SK-N-SH (cell line): ENCODE measurements at regions not wholly inside any gene's neighbourhood (a gene's known extent, or its start where the extent isn't known, plus 50 kb on each side); places are given as distances from the start of the nearest gene placed in this dataset.

ENCODE experiments used
- CTCF ChIP-seq: fragments of 200-600 bp; sonication (generic); IDR thresholded peaks from 2 replicates; pipeline ENCODE4 v1.6.1; 2017; ENCODE audit warnings: antibody characterized with exemption, mild to moderate bottlenecking, moderate library complexity
- EP300 ChIP-seq, 2 experiments: IDR thresholded peaks; 2 replicates each; pipeline versions ENCODE4 v1.4.0 to v1.6.1; 2012; ENCODE audit warnings: borderline replicate concordance in 1 of 2, low read depth in 1 of 2, low read length in 1 of 2
- TCF12 ChIP-seq: IDR thresholded peaks from 2 replicates; pipeline ENCODE4 v1.4.0; 2012

DNA sequence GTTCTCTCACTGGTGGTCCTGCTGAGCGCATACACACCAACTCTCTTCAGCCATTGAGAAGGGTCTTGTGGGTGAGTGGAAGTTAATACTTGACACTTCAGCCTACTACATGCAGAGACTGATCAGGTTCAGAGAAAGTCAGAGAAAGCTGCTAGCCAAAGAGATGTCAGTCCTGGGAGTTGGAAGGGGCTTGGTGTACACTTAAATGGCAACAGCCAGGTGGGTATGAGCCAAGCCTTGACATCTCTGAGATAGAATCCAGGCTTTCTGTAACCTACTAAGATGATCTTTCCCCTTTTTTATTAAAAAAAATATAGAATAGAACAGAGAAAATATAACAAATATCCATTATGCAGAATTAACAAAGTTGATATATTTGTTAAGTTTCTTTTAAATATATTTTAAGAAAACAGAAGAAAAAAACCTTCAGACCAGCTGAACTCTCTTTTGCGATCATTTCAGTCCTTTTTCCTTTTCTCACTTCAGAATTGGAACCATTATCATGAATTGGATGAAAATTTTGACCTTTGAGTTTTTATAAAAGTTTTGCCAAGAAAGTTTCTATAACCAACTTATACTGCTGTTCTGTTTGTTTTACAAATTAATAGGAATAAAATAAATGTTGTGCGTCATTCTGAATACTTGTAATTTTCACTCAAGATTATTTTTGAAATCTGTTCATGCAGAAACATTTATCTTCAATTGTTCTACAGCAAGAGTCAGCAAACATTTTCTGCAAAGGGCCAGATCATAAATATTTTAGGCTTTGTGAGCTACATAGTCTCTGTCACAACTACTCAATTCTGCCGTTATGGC is 153.0 kb downstream of the RFC3 start:
- no peak for TF ChIP-seq CTCF
- no peak for TF ChIP-seq EP300 (IDR thresholded peaks at IDR 0.05; ENCODE audit: borderline replicate concordance in 1 of 2, low read depth in 1 of 2, low read length in 1 of 2)
- no peak for TF ChIP-seq TCF12
